GM12878 (cell line): ENCODE measurements at regions not wholly inside any gene's neighbourhood (a gene's known extent, or its start where the extent isn't known, plus 50 kb on each side); places are given as distances from the start of the nearest gene placed in this dataset.

ENCODE experiments used
- ATAC-seq: fragments of 200-7000 bp; cut with Tn5 transposase; 3 replicates; pipeline ENCODE4 v1.9.1; 2020; ENCODE audit warnings: mild to moderate bottlenecking, moderate library complexity
- BruUV-seq: library from RNA; stranded (reverse); fragments of 400-500 nt; replicated peaks from 2 replicates; lab custom pipeline; 2021; lab: Mats Ljungman, UMichigan
- CTCF ChIA-PET: fragments of 300-600 bp; sonication (Branson Sonifier 250); formaldehyde crosslinking; extraction: SDS; loops from one replicate; lab custom pipeline; 2021; ENCODE audit warnings: inconsistent platforms; lab: Yijun Ruan, JAX
- POLR2A ChIA-PET: fragments of 350-600 bp; formaldehyde crosslinking; extraction: SDS; loops from one replicate; lab custom pipeline; 2021; ENCODE audit warnings: inconsistent platforms; lab: Charles Lee
- RAD21 ChIA-PET: fragments of 300-600 bp; sonication (Branson Sonifier 250); formaldehyde crosslinking; loops from one replicate; lab custom pipeline; 2023; ENCODE audit warnings: antibody characterized with exemption; ENCODE audit not compliant: unreplicated experiment; lab: Charles Lee
- SMC1A ChIA-PET: fragments of 300-600 bp; sonication (Branson Sonifier 250); formaldehyde crosslinking; loops from one replicate; lab custom pipeline; 2023; ENCODE audit not compliant: unreplicated experiment, uncharacterized antibody; lab: Charles Lee
- DNase-seq: peaks from one replicate; pipeline ENCODE4 v3.0.0-alpha.2; 2011; ENCODE audit warnings: low read depth, low spot score
- FAIRE-seq: peaks from 3 replicates; lab custom pipeline; 2011; peaks lifted over from hg19 to GRCh38; lab: Jason Lieb, UNC
- H2AFZ ChIP-seq: 2 replicates; pipeline ENCODE4 v1.6.0; 2011; ENCODE audit warnings: low read depth, low read length, control low read depth; ENCODE audit not compliant: control insufficient read depth
- H3K27ac ChIP-seq: 2 replicates; pipeline ENCODE4 v1.5.1; 2011; ENCODE audit warnings: control low read depth; ENCODE audit not compliant: control insufficient read depth, insufficient read depth
- H3K27me3 ChIP-seq, 2 experiments: replicated peaks in 1 of 2; 2 replicates each; pipeline versions ENCODE4 v1.6.0 to v1.6.1; 2011; ENCODE audit warnings: low read length in 1 of 2; ENCODE audit not compliant: control insufficient read depth in 2 of 2, insufficient read depth in 2 of 2
- H3K36me3 ChIP-seq, 2 experiments: 2 replicates each; pipeline ENCODE4 v1.5.1; 2011; ENCODE audit warnings: low read length in 1 of 2; ENCODE audit not compliant: control insufficient read depth in 2 of 2, insufficient read depth in 2 of 2
- H3K4me1 ChIP-seq: 2 replicates; pipeline ENCODE4 v1.6.1; 2011; ENCODE audit warnings: mild to moderate bottlenecking, low read length, moderate library complexity, mixed read lengths; ENCODE audit not compliant: control insufficient read depth, insufficient read depth
- H3K4me2 ChIP-seq: 2 replicates; pipeline ENCODE4 v1.6.0; 2011; ENCODE audit warnings: control low read depth; ENCODE audit not compliant: control insufficient read depth, insufficient read depth
- H3K4me3 ChIP-seq: fragments of 200-600 bp; sonication (generic); 2 replicates; pipeline ENCODE4 v1.5.1; 2016
- H3K79me2 ChIP-seq: 2 replicates; pipeline ENCODE4 v1.6.0; 2011; ENCODE audit warnings: low read length; ENCODE audit not compliant: control insufficient read depth, insufficient read depth
- H3K9ac ChIP-seq: 2 replicates; pipeline ENCODE4 v1.8.0; 2011; ENCODE audit warnings: low read length, control low read depth, mixed read lengths; ENCODE audit not compliant: control insufficient read depth, insufficient read depth
- H3K9me3 ChIP-seq: replicated peaks from 3 replicates; pipeline ENCODE4 v1.5.1; 2011; ENCODE audit warnings: mild to moderate bottlenecking, low read length; ENCODE audit not compliant: control insufficient read depth, insufficient read depth
- H4K20me1 ChIP-seq: 2 replicates; pipeline ENCODE4 v1.6.0; 2011; ENCODE audit not compliant: control insufficient read depth, insufficient read depth
- ASH2L ChIP-seq: fragments of 300-600, 200-600 bp; sonication (generic); IDR thresholded peaks from 2 replicates; pipeline ENCODE4 v1.6.1; 2017; ENCODE audit warnings: low read depth, mild to moderate bottlenecking, borderline replicate concordance
- BMI1 ChIP-seq: fragments of 450-650 bp; IDR thresholded peaks from 2 replicates; pipeline ENCODE4 v1.6.1; 2016; ENCODE audit warnings: mild to moderate bottlenecking, moderate library complexity, borderline replicate concordance
- DPF2 ChIP-seq: fragments of 450-650 bp; IDR thresholded peaks from 2 replicates; pipeline ENCODE4 v1.6.1; 2017; ENCODE audit warnings: mild to moderate bottlenecking
- IKZF1 ChIP-seq: fragments of 450-650 bp; conservative IDR thresholded peaks from 2 replicates; pipeline ENCODE4 v1.6.1; 2017; ENCODE audit warnings: antibody characterized with exemption, mild to moderate bottlenecking
- MTA3 ChIP-seq: IDR thresholded peaks from 2 replicates; pipeline ENCODE4 v1.6.1; 2012; ENCODE audit warnings: low read length, inconsistent platforms, borderline replicate concordance
- NR2C2 ChIP-seq: IDR thresholded peaks from 2 replicates; pipeline ENCODE4 v1.6.1; 2011; ENCODE audit warnings: borderline replicate concordance, low read depth; ENCODE audit not compliant: control insufficient read depth, insufficient read length
- PML ChIP-seq: IDR thresholded peaks from 2 replicates; pipeline ENCODE4 v1.6.1; 2012; ENCODE audit warnings: low read length, inconsistent platforms
- POU2F2 ChIP-seq: IDR thresholded peaks from 3 replicates; pipeline ENCODE4 v1.6.1; 2011; ENCODE audit warnings: low read depth, mild to moderate bottlenecking, low read length, borderline replicate concordance
- RCOR1 ChIP-seq: conservative IDR thresholded peaks from 2 replicates; pipeline ENCODE4 v1.6.1; 2012; ENCODE audit warnings: low read depth, low read length, improper control_type of control experiment
- RUNX3 ChIP-seq: IDR thresholded peaks from 2 replicates; pipeline ENCODE4 v1.6.1; 2012; ENCODE audit warnings: low read length, inconsistent platforms
- SUZ12 ChIP-seq: fragments of 200-600 bp; sonication (generic); IDR thresholded peaks from one replicate; pipeline ENCODE4 v1.6.1; 2018; ENCODE audit warnings: antibody characterized with exemption, mild to moderate bottlenecking; ENCODE audit not compliant: unreplicated experiment
- TARDBP ChIP-seq: IDR thresholded peaks from 2 replicates; pipeline ENCODE4 v1.6.1; 2016; ENCODE audit warnings: borderline replicate concordance
- ZBTB11 ChIP-seq: fragments of 450-650 bp; formaldehyde crosslinking; IDR thresholded peaks from 2 replicates; pipeline ENCODE4 v1.5.0; 2022; ENCODE audit warnings: mild to moderate bottlenecking, missing genetic modification characterization
- ZNF207 ChIP-seq: fragments of 450-650 bp; IDR thresholded peaks from 2 replicates; pipeline ENCODE4 v1.6.1; 2014; ENCODE audit warnings: antibody characterized with exemption, mild to moderate bottlenecking, borderline replicate concordance
- ZNF217 ChIP-seq: fragments of 450-650 bp; IDR thresholded peaks from 2 replicates; pipeline ENCODE4 v1.6.1; 2017; ENCODE audit warnings: antibody characterized with exemption, mild to moderate bottlenecking
- WGBS: methylation state at CpG from one replicate; pipeline ENCODE4 v1.1.6; 2016; ENCODE audit warnings: low lambda C conversion rate; ENCODE audit not compliant: insufficient replicate concordance, insufficient coverage; ENCODE audit errors: missing lambda C conversion rate; 5-methylcytosine and 5-hydroxymethylcytosine counted together
- in situ Hi-C: fragments of 300-500 bp; cut with MboI; formaldehyde crosslinking; loops from 9 replicates; pipeline ENCODE4 v1.14.3; 2018; ENCODE audit warnings: mixed read lengths
- intact Hi-C: fragments of 100-400 bp; cut with micrococcal nuclease; formaldehyde crosslinking; loops from one replicate; pipeline ENCODE4 v1.14.2; 2022; ENCODE audit not compliant: unreplicated experiment
- TF ChIP-seq, protein P1 (sequence below): fragments of 150-350 bp; IDR thresholded peaks from 2 replicates; pipeline ENCODE4 v1.6.1; 2014; ENCODE audit warnings: mild to moderate bottlenecking, low read depth, low read length
- TF ChIP-seq, protein P2 (sequence below): fragments of 450-650 bp; IDR thresholded peaks from 2 replicates; pipeline ENCODE4 v1.6.1; 2016; ENCODE audit warnings: mild to moderate bottlenecking
- TF ChIP-seq, protein P3 (sequence below): fragments of 450-650 bp; IDR thresholded peaks from 2 replicates; pipeline ENCODE4 v1.6.1; 2018; ENCODE audit warnings: mild to moderate bottlenecking, low read depth, moderate library complexity; ENCODE audit not compliant: partially characterized antibody

DNA sequence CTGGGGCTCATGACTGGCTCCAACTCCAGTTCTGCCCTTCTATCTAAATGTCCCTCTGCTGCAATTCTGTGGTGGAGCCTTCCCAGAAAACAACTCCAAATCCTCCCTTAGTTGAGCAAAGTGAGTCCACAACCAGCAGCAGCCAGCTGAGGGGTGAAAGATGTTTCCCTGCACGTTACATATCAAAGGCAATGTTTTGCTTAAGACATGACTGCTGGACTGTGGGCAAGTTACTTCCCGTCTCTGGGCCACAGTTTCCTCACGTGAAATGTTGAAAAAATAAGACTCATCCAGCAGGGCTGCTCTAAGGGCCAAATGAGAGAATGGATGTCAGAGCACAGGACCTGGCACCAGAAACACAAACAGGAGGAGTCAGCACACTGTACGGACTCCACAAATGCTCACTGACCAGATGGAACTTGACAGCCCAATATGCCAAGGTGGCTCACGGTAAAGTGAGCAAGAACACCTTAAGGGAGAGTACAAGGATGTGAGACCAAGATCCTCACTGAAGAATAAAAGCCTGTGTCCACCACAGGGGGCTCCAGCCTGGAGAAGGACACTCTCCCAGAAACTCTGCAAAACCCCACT lies 138.4 kb upstream of the ABCA1 start:
- ChIA-PET RAD21 (no interaction called here), CTCF (no interaction called here), SMC1A (no interaction called here), POLR2A (no interaction called here)
- ATAC-seq, result no peak
- Histone ChIP-seq H3K4me2 (no peak overlapping the region), H3K4me3 (no peak overlapping the region), H3K27me3 (no peaks in the 10 kb centered on the region), H3K9ac (no peak overlapping the region), H3K9me3 (no peaks in the 10 kb centered on the region), H4K20me1 (no peaks in the 10 kb centered on the region), H3K79me2 (no peaks in the 10 kb centered on the region), H3K27ac (no peak overlapping the region), H3K36me3 (no peaks in the 10 kb centered on the region), H3K4me1 (peaks cover 11% of the 10 kb centered on the region), H2AFZ (no peak overlapping the region)
- DNase-seq, result no peak
- 38% methylated on average over 5 of the region's 5 CpGs for WGBS
- in situ Hi-C loops, result no loop called here
- intact Hi-C loops, result no loop called here
- no TSS peak for BruUV-seq
- no peak for FAIRE-seq
- TF ChIP-seq TARDBP (no peak), ZBTB11 (CRISPR knock-in tag) (no peak), ZNF207 (no peak), DPF2 (no peak), POU2F2 (no peak), RCOR1 (no peak), ASH2L (no peak), ZNF217 (no peak), NR2C2 (no peak), PML (no peak), MTA3 (no peak), IKZF1 (no peak), SUZ12 (no peak), BMI1 (no peak), RUNX3 (no peak)
- TF ChIP-seq, protein P1, sequence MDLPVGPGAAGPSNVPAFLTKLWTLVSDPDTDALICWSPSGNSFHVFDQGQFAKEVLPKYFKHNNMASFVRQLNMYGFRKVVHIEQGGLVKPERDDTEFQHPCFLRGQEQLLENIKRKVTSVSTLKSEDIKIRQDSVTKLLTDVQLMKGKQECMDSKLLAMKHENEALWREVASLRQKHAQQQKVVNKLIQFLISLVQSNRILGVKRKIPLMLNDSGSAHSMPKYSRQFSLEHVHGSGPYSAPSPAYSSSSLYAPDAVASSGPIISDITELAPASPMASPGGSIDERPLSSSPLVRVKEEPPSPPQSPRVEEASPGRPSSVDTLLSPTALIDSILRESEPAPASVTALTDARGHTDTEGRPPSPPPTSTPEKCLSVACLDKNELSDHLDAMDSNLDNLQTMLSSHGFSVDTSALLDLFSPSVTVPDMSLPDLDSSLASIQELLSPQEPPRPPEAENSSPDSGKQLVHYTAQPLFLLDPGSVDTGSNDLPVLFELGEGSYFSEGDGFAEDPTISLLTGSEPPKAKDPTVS, result no peak
- TF ChIP-seq, protein P2, sequence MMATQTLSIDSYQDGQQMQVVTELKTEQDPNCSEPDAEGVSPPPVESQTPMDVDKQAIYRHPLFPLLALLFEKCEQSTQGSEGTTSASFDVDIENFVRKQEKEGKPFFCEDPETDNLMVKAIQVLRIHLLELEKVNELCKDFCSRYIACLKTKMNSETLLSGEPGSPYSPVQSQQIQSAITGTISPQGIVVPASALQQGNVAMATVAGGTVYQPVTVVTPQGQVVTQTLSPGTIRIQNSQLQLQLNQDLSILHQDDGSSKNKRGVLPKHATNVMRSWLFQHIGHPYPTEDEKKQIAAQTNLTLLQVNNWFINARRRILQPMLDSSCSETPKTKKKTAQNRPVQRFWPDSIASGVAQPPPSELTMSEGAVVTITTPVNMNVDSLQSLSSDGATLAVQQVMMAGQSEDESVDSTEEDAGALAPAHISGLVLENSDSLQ, result no peak
- TF ChIP-seq, protein P3, sequence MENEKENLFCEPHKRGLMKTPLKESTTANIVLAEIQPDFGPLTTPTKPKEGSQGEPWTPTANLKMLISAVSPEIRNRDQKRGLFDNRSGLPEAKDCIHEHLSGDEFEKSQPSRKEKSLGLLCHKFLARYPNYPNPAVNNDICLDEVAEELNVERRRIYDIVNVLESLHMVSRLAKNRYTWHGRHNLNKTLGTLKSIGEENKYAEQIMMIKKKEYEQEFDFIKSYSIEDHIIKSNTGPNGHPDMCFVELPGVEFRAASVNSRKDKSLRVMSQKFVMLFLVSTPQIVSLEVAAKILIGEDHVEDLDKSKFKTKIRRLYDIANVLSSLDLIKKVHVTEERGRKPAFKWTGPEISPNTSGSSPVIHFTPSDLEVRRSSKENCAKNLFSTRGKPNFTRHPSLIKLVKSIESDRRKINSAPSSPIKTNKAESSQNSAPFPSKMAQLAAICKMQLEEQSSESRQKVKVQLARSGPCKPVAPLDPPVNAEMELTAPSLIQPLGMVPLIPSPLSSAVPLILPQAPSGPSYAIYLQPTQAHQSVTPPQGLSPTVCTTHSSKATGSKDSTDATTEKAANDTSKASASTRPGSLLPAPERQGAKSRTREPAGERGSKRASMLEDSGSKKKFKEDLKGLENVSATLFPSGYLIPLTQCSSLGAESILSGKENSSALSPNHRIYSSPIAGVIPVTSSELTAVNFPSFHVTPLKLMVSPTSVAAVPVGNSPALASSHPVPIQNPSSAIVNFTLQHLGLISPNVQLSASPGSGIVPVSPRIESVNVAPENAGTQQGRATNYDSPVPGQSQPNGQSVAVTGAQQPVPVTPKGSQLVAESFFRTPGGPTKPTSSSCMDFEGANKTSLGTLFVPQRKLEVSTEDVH, result no peak
